ENCODE measurements at regions not wholly inside any gene's neighbourhood (a gene's known extent, or its start where the extent isn't known, plus 50 kb on each side); places are given as distances from the start of the nearest gene placed in this dataset.
A peak's percentile ranks its signal among the peaks of the same experiment; 100 is the strongest.

DNA sequence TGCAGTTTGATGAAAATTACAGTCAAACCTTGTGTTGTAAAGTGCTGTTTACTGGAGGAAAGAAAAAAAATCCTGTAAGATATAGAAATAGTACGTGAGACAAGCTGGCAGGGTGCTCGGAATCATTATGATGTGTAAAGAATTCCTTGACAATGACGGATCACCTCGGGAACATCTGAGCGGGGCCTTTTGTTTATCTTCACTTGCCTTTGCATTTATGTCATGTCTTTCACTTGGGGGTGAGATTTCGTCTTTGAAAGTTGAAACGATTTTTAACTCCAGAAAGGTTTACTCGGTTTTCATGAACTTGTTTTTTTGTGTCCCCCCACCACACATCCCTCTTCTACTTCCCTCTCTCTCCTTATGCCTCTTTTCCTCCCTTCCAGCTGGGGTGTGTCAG lies 128.3 kb upstream of the VEPH1 start:
- no peak for DNase-seq (ENCODE audit: low spot score)

DNA sequence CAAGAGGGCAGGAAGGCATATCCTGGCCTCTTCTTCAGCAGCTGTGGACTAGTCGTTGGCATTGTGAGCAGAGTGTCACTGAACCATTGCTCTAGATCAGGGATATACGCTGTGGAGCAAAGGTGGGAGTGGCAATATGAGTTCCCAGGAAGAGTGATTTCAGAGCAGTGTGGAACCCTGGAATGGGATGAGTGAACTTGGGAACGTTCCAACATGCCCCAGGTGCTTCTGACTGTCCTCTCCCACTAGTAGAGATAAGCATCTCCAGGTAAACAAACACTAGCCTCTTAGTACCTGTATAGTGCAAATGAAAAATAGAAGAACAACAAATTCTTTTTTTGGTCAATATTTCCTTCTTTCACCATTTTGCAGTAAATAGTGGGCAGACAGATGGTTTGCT lies 123.6 kb upstream of the VEPH1 start:
- no peak for DNase-seq (ENCODE audit: low spot score)

DNA sequence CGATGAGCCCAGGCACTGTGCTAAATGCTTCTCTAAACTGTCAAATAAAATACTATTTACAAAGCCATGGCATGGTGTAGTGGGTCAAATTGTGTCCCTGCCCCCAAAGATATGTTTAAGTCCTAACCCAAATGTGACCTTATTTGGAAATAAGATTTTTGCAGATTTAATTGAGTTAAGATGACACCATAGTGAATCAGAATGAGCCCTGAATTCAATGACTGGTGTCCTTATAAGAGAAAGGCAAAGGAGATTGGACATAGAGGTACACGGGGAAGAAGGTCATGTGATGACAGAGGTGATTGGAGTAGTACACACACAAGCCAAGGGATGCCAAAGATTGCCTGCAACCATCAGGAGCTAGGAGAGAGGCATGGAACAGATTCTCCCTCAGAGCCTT lies 121.6 kb upstream of the VEPH1 start:
- no peak for DNase-seq (ENCODE audit: low spot score)

DNA sequence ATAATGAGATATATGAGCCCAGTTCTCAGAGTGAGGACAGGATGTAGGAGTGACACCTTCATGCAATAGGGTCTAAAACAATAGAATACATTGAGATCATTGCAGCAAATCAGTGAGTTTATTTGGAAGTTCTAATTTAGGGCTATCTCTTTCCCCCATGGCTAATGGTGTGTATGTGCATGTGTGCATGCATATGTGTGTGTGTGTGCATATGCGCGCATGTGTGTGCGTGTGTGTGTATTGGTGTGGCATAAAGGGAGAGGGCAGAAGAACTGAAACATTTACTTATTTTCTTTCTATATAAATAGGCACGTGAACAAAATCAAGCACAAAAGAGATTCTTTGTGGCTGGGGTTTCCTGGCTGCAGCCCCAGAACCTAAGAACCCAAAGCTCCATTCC lies 115.7 kb upstream of the VEPH1 start:
- DNase-seq (ENCODE audit: low spot score): no peak

DNA sequence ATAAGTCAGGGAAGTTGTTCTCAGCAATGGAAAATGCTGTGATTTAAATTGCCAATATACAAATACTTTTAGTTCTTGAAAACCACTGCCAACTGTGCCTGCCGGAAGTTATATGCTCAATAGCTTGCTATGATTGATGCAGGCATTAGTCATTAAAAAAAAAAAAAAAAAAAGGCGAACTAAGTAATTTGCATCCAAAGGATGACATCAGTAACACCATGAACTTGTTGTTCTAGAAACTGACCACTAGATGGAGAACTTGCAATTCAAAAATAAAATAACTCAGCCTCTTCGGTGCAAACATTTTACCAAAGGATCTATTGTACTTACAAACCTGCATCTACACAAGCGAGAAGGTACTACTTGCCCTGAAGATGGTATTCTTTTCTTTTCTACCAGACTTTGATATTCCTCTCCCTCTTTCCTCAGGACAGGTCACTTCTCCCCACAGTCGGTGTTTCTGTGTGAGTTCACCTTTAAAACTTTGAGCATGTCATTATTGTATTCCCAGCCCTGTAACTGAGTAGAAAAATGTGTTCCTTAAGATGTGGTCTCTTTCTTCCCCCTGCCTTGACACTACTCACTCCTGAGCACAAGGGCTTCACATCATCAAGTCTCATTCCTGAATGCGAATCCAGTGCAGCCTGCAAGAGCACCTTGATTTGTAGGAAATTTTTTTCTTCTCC lies 115.0 kb upstream of the VEPH1 start:
- peak; percentile 81 for DNase-seq (ENCODE audit: low spot score)

DNA sequence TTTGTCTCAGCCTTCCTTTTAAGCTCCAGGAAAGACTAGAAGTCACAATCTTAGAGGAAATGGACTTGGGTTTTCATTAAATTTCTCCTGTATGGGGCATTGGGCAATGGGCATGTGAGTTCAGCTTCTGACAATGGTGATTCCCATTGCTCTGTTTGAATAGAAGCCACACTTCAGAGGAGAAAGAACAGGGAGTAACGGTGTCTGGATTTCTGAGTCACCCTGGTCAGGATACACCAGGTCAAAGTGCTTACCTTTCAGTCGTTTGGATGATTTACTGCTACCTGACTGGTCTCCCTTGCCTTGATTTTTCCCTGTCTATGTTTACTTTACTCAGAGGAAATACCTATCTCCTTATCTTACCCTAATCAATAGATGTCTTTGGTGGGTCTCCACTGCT lies 111.7 kb upstream of the VEPH1 start:
- DNase-seq (ENCODE audit: low spot score): no peak

DNA sequence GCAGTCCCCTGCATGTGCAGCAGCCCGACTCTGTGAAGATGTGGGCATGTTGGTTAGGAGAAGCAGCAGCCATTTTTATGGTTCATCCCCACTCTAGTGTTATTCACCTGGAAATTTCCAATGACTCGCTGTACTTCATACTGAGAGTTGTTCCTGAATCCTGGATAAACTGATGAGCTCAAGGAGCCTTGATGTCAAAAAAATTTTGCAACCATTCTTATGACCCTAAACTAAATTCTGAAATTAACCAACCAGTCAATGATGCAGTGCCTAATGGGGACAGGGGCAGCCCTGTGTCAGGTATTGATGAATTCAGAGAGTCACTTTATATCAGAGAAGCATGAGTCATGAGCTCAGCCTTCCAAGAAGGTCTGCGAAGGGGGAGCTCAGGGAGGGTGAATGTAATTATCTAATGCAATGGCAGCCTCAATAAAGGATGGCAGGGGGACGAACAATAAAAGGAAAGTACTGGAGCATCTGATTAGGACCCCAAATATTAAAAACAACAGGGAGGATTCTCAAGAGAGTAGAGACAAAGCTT lies 108.4 kb upstream of the VEPH1 start:
- DNase-seq (ENCODE audit: low spot score): no peak

DNA sequence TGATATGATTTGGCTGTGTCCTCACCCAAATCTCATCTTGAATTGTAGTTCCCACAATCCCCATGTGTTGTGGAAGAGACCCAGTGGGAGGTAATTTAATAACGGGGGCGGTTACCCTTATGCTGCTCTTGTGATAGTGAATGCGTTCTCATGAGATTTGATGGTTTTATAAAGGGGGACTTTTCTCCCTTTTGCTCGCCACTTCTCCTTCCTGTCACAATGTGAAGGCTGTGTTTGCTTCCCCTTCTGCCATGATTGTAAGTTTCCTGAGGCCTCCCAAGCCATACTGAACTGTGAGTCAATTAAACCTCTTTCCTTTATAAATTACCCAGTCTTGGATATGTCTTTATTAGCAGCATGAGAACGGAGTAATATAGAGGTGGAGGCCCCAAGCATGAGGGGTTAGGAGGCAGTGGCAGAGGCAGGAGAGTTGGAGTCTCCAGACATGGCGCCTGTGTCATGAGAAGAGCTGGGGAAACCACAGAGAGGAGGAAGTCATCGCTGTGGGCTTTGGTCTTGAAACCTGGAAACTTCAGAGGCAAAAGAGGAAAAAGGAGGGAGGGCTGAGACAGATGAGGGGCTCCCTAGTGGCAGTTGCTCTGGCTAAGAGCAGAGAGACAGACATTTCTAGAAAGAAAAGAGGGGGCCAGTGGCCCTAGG lies 107.8 kb upstream of the VEPH1 start:
- DNase-seq (ENCODE audit: low spot score): no peak

DNA sequence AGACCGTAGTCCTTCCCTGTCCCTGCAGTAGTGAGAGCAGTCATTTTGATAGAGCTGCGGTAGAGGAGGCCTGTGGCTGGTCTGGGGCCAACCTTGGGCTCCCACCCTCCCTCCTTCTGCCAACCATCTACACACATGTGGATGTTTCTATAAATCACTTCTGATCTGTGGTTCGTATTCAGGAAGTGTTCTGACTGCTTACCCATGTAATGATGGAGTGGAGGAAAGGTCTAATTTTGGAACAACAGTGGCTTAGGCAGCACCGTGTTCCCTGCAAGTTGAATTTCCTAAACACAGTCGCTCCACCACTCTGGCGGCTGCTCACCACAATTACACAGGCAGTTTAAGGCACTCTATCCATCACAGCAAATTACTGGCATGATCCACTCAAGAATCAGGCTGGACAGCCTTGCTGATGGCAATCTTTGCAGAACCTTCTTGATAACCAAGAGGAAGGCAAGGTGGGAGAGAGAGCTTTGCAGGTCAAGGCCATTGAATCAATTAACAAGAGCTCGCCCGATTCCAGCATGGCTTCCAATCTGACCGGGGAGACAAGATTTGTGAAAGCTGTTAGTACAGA lies 104.7 kb upstream of the VEPH1 start:
- no peak for DNase-seq (ENCODE audit: low spot score)

DNA sequence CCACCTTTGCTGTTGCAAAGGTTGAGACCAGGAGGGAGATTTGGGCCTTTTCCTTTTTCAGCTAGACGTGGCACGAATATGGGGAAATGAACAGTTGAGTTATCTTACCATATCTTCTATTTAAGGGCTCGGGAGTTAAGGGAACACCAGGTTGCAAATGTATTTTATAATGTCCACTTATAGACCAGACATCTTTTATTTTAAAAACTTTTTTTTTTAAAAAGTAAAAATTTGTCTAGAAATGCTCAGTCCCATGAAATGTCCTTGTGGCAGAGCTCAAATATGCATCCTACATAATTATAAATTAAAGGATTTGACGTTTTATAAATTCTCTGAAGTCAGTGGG lies 103.6 kb upstream of the VEPH1 start:
- DNase-seq (ENCODE audit: low spot score): no peak

DNA sequence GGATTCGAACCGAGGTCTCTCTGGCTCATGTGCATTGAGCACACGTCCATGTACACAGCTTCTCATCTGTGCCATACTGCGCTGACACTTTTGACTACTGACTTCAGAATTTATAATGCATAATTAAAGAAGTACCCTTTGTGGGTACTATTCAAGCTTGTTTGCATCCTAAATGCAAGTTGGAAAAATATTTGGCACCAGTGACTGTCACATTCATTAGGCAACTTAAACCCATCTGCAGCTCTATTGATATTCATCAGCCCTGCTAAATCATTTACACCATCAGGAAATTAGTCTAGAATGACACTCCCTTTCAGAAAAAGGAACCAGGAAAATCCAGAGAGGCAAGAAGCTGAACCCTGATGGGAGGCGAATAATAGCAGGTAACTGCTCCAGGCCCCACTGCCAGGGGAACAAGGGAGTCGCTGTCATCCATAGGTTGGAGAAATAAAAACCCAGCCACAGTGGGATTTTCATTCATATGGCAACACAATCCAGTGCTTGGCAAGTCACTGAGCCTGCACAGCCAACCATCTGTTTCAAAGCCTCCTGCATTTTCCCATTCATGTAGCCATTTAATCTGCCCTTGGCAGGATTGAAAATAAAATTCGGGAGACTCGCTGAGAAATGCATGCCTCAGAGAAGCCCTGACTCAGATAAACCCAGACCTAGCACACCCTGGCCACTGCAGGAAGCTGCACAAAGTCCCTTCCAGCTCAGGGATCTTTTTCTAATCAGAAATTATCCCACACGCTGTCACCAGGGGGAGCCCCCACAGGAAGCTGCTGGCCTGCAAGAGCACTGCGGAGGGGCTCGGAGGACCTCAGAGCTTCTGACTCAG lies 103.0 kb upstream of the VEPH1 start:
- peak; percentile 50 for DNase-seq (ENCODE audit: low spot score)

DNA sequence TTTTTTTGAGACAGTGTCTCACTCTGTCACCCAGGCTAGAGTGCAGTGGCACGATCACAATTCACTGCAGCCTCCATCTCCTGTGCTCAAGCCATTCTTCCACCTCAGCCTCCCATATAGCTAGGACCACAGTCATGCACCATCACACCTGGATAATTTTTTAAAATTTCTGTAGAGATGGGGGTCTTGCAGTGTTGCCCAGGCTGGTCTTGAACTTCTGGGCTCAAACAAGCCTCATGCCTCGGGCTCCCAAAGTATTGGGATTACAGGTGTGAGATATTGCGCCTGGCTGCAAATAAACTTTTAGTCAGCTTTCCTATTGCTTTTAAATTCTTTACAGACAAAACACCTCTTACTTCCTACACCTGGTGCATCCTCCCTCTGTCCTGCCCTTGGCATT lies 102.1 kb upstream of the VEPH1 start:
- no peak for DNase-seq (ENCODE audit: low spot score)

DNA sequence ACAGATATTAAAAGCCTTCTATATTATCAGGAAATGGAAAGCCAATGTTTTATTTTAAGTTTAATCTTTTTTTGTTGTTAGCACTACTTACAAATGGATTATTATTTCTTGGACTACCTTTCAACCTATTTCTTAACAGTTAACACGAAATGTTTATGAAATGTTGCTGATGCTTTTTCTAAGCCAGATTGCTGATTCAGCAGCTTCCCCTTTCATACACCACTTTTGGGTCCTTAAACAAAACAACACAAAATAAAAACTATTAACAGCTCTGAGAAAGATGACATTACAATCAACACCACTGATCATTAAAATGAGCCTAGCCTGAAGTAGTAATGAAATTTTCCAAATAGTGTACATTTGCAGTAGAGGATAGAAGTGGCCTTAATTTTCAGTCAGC lies 99.2 kb upstream of the VEPH1 start:
- DNase-seq (ENCODE audit: low spot score): no peak

DNA sequence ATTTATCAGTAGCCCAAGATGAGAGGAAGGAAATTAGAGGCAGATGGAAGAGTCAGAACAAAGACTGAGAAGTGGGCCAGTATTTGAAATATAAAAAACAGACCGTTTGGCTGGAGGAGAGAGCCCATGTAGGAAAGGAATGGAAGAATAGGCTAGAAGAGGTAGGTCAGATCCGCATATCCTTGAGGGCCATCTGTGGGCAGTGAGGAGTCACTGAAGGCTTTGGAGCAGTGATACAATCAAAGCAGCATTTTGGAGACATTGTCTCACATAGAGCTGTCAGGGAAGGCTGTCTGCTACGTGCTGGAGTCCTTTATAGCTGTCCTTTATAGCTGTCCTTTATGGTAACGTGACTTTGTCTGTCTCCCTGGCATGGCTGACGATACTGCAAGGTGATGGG lies 92.0 kb upstream of the VEPH1 start:
- DNase-seq (ENCODE audit: low spot score): no peak

DNA sequence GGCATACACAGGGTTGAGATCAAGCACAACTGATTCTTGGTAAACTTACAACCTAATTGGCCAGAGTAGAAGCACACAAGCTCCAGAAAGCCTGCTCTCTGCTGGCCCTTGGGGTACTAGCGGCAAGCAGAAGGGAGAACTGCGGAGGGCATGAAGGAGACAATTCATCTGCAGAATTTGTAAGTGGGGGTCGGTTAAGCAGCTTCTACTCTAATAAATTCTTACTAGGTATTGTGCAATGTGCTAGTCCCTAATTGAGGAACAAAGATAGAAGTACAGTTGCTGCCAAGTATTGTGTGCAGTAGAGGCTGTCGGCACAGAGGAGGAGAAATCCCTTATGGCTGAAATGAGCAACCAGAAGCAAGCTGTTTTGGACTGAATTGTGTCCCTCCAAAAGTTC lies 91.2 kb upstream of the VEPH1 start:
- no peak for DNase-seq (ENCODE audit: low spot score)

DNA sequence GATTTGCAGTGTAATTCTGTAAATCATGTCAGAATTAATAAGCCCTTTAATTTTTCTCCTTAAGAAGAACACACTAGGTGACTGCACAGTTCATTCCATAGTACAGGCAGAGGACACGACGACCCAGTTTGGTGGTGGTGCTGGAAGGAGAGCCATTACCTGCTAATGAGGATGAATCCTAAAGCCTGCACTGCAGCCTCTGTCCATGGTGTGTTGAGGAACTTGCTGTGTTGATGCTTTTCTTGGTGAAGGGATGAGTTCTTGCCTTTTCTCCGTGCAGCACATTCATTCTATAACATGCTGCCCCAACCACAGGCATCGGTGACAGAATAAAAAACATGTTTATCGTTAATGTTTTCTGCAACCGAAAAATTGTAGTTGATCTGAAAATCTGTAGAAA lies 89.6 kb upstream of the VEPH1 start:
- DNase-seq (ENCODE audit: low spot score): no peak

DNA sequence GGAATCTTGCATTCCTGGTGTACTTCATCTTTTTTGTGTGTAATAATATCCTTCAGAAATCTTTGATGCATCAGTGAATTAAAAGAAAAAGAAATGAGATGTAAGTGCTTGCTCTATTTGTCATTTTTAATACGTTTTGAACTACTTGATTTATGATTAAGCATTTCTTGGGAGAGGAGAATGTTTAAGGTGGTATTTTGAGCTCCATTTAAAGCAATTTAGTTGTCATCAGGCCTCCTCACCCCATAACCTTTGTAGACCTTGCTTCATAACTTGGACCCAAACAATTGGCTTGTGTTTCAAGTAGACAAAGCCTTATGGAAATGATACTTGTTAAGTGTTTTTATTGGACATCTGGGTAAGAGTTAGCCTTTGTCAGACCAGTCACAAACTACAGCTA lies 87.1 kb upstream of the VEPH1 start:
- DNase-seq (ENCODE audit: low spot score): peak; percentile 30

DNA sequence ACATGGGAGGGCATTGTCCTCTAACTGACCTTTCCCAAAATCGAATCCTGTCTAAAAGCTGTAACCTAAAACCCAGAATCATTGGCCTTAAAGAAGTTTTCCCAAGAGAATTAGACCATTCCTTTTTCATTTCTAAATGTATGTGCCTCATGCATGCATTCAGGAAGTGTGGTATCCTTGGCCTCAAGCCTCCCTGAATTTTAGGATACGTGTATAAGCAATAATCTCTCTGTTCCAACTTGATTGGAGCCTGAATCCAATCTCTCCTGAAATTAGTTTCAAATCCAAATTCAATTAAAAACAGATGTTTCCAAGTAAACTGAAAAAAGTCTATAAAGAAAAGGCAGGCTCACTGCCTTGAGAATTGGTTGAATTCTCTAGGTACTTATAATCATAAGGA lies 86.0 kb upstream of the VEPH1 start:
- no peak for DNase-seq (ENCODE audit: low spot score)

DNA sequence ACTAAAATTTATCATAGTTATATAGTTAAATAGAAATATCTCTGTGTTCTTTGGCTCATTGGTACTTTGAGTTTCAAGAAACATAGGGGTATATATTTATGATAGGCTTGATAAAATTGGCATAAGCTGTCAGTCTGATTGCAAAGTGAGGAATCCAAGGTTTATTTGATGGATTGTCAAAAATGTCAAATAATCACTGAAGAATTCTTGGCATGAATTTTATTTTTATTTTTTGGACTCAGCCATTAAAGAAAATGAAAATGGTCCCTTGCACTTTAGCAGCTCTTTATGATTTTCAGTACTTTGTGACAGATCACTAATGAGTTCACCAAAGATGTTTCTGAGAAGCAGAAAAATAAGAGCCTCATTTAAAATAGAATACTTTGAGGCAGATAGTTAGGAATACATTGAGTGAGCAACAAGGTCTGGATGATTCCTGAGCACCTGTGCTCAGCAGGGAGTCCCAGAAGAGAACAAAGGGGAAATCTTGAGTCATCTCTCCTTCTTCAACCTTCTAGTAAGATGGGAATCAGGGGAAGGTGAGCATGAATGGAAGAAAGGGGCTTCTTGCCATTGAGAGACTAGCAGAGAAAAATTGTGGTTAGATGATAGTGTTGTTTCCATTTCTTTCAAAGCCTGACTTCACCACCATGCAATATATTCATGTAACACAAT lies 85.3 kb upstream of the VEPH1 start:
- no peak for DNase-seq (ENCODE audit: low spot score)

DNA sequence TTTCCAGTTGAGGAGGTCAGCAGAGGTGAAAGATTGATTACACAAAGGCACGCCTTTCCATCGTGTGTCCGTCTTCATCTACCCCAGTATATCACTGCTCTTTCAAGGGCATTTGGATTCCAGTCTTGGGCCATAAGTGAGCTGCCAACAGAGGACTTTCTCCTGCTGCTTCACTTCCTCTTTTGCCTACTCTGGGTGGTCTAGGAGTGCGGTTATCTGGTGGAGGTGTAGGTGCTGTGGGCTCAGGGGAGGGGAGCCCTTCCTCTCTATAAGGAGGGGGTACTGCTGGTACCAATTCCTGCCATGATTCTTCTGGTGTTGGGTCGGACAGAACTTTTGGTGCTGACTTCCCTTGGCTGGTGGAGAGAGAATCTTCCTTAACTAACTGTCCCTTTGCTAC lies 83.1 kb upstream of the VEPH1 start:
- DNase-seq (ENCODE audit: low spot score): no peak

DNA sequence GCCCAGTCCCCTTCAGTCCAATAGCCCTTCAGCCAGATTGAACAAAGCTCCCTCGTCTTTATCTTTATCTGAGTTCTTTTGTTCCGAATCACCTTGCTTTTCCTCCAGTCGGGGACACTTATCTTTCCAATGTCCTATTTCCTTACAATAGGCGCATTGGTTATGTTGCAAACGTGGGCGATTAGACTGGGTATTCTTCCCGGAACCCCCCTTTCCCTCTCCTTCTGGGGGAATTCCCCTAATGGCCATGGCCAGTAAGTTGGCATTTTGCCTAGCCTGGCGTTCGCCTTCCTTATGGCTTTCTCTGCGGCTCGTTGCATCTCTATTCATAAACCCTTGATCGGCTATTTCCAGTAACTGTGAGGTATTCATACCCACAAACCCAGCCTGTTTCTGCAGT lies 82.2 kb upstream of the VEPH1 start:
- DNase-seq (ENCODE audit: low spot score): no peak

DNA sequence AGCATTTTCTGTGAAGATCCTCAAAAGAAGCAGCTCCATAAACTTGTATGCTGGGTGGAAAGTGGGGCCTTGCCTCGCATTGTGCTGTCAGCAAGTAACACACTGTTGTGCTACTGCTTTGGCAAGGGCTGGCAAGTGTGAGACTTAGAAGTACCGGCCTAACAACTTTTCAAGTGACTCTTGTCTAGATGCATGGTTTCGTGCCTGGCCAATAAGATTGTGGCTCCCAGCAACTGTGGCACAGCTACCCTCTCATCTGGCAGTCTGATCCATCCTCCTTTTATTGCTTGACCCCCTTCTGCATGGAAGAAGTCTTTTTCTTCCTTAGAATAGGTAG lies 79.4 kb upstream of the VEPH1 start:
- DNase-seq (ENCODE audit: low spot score): no peak
